GM19035 (cell line): ENCODE measurements at regions not wholly inside any gene's neighbourhood (a gene's known extent, or its start where the extent isn't known, plus 50 kb on each side); places are given as distances from the start of the nearest gene placed in this dataset.
"Not testable (repeated sequence)": the region's sequence is repeated elsewhere in the genome, so short reads cannot be mapped to it uniquely, and the experiment has no call there.

Experiments
- ATAC-seq: cut with Tn5 transposase; IDR thresholded peaks from one replicate; pipeline ENCODE4 v1.9.1; 2021; ENCODE audit not compliant: unreplicated experiment

DNA sequence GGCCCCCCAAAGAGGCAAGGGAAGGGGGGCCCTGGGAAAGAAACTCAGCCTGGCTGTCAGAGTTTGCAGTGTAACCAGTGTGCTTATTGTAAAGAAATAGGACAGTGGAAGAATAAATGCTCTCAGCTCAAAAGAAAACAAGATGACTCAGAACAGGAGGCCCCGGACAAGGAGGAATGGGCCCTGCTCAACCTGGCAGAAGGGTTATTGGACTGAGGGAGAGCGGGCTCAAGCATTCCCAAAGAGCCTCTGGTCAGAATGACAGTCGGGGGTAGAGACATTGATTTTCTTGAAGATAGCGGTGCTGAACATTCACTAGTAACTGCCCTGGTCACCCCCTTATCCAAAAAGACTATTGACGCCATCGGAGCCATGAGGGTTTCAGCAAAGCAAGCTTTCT lies 100.4 kb upstream of the OSBPL11 start:
- no peak for ATAC-seq

DNA sequence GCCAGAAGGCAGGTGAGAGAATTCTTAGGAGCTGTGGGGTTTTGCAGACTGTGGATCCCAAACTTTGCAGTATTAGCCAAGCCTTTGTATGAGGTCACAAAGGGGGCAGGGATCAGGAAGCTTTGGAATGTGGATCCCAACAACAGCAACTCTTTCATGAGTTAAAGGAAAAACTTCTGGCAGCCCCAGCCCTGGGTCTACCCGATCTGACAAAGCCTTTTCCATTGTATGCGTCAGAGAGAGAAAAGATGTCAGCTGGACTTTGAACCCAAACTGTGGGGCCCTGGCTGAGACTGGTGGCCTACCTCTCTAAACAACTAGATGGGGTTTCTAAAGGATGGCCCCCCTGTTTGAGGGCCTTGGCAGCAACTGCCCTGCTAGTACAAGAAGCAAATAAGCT lies 101.8 kb upstream of the OSBPL11 start:
- ATAC-seq: not testable (repeated sequence)

DNA sequence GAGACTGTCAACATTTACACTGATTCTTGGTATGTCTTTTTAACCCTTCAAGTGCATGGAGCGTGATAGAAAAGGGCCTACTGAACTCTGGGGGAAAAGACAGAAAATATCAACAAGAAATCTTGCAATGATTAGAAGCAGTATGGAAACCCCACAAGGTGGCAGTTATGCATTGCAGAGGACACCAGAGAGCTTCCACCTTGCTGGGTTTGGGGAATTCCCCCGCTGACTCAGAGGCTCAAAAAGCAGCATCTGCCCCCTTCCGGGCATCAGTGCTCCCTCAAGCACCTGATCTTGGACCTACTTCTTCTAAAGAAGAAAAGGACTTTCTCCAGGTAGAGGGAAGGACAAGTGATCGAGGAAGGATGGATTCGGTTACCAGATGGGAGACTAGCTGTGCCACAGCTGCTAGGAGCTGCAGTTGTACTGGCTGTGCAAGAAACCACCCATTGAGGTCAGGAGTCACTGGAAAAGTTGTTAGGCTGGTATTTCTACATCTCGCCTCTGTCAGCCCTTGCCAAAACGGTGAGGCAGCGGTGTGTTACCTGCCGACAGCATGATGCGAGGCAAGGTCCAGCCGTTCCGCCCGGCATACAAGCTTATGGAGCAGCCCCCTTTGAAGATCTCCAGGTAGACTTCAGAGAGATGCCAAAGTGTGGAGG lies 102.8 kb upstream of the OSBPL11 start:
- ATAC-seq: not testable (repeated sequence)

DNA sequence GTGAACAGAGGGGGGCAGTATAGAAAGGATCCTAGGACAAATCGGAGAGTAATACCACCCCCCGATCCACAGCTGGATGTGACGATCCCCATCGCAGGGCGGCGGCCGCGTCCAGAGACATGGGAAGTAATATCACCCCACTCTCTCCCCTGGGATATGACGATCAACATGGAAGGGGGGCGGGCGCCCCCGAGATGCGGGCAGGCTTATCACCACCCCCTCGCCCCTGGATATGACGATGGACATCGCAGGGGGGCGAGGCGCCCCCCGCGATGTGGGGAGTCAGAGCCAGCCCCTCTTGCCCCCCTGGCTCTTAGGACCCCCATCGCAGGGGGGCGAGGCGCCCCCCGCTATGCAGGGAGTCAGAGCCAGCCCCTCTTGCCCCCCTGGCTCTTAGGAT lies 120.4 kb upstream of the OSBPL11 start:
- ATAC-seq: no peak

DNA sequence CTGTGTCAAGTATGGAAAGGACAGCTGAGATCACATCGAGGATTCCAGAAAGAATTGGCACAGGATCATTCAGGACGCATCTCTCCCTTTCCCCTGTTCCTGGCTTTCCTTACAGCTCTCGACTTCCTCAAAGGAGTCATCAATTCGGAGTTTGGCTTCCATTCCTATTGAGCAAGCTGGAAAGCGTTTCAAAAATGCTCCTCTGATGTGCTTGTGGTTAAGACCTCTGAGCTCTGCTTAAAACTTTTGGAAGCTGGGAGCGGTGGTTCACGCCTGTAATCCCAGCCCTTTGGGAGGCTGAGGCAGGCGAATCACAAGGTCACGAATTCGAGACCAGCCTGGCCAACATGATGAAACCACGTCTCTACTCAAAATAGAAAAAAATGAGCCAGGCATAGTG lies 136.9 kb upstream of the OSBPL11 start:
- not testable (repeated sequence) for ATAC-seq

DNA sequence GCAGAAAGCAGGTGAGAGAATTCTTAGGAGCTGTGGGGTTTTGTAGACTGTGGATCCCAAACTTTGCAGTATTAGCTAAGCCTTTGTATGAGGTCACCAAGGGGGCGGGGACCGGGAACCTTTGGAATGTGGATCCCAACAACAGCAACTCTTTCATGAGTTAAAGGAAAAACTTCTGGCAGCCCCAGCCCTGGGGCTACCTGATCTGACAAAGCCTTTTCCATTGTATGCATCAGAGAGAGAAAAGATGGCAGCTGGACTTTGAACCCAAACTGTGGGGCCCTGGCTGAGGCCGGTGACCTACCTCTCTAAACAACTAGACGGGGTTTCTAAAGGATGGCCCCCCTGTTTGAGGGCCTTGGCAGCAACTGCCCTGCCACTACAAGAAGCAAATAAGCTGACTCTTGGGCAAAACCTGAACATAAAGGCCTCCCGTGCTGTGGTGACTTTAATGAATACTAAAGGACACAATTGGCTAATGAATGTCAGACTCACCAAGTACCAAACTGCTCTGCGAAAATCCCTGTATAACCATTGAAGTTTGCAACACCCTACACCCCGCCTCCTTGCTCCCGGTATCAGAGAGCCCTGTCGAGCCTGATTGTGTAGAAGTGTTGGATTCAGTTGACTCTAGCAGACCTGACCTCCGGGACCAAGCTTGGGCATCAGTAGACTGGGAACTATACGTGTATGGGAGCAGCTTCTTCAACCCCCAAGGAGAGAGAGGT lies 146.9 kb upstream of the OSBPL11 start:
- ATAC-seq: not testable (repeated sequence)

DNA sequence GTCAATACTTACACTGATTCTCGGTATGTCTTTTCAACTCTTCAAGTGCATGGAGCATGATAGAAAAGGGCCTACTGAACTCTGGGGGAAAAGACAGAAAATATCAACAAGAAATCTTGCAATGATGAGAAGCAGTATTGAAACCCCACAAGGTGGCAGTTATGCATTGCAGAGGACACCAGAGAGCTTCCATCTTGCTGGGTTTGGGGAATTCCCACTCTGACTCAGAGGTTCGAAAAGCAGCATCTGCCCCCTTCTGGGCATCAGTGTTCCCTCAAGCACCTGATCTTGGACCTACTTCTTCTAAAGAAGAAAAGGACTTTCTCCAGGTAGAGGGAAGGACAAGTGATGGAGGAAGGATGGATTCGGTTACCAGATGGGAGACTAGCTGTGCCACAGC lies 147.5 kb upstream of the OSBPL11 start:
- ATAC-seq: not testable (repeated sequence)

DNA sequence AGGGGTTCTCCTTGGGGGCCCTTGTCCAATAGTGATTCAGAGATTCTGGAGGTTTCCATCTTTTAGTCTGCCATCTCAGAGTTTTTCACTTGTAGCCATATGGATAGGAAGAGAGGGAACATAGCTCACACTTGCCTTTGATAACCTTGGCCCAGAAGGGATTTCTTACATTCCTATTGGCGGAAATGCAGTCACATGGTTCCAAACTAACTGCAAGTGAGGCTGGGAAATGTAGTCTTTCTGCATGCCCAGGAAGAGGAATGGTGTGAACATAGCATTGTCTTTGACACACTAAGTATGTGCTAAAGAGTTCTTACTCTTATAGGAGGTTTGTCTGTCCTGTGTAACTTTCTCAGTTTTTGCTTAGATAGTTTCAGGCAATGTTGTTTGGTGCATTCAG lies 161.8 kb upstream of the OSBPL11 start:
- ATAC-seq: not testable (repeated sequence)

DNA sequence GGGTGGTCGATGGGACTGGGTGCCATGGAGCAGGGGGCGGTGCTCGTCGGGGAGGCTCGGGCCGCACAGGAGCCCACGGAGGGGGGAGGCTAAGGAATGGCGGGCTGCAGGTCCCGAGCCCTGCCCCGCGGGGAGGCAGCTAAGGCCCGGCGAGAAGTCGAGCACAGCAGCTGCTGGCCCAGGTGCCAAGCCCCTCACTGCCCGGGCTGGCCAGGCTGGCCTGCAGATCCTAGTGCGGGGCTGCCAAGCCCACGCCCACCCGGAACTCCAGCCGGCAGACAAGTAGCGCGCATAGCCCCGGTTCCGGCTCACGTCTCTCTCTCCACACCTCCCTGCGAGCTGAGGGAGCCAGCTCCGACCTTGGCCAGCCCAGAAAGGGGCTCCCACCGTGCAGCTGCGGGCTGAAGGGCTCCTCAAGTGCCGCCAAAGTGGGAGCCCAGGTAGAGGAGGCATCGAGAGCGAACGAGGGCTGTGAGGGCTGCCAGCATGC lies 163.4 kb upstream of the OSBPL11 start:
- not testable (repeated sequence) for ATAC-seq

DNA sequence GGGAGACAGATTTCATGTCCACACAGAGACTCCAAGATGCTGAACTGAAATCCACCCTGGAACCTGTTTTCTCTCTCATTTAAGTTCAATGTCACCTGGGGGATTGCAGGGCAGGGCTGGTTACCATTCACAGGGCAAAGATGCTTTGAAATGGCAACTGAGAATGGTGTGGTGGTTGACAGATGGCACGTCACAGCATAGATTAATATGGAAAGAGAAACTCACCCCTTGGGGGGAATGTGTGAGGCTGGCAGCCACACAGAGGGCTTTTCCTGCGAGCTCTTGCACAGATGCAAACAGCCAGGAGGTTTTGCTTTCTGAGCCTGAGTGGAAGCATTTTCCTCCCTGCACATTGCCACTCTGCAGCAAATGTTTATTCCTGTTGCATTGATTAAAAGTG lies 167.3 kb upstream of the OSBPL11 start:
- not testable (repeated sequence) for ATAC-seq

DNA sequence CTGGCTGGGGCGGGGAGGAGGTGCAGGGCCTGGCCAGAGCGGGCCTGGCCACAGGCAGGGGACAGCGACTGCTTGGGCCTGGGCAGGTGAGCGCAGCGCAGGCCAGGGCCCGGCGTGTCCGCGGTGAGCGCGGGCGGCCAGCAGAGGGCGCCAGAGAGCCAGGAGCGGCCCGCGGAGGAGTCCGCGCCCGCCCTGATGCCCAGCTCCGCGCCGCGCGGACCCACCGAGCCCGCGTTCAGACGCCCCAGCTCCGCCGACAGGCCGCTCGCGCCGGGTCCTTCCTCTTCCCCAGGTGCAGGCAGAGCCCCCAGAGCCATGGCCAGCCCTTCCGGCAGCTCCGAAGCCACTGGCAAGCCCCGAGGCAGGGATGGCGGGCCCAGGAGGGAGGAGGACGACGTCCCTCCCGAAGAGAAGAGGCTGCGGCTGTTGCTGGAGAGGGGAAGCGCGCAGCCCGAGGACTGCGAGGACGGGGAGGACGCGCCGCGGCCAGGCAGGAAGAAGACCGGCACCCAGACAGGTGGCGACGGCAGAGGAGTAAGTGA lies 171.1 kb upstream of the OSBPL11 start:
- ATAC-seq: not testable (repeated sequence)

DNA sequence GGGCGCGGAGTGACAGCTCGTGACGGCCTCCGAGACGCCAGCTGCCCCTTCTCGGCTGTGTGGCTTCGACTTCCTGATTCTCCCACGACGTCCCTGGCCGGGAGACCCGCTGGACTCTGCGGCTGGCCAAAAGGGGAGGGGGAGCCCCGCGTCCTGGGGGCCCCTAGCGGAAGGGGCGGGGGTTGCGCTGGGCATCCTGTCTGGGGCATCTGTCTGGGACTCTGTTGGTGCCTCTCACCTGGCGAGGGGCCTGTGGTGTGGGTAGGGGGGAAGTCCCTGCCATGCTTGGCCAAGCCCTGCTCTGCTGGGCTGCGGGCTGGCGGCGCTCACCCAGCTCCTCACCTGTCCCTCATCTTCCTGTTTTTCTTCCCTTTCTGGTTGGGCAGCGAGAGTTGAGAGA lies 171.6 kb upstream of the OSBPL11 start:
- ATAC-seq: not testable (repeated sequence)

DNA sequence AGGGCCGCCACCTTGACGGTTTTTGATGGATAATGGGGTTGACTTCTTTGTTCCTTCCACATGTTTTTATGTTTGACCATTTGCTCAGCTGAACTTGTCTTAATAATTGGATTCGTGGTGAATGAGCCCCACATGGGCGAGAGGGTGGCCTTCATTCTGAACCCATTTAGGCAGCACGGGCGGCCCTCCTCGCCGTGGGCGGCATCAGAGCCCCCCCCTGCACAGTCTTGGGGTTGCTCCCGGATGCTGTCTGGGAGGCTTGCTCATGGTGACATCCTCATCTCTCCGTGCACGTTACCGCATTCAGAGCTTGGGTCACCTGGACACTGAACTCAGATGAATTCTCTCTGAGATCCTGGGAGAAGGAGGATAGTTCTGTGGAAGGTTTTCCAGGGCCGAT lies 172.3 kb upstream of the OSBPL11 start:
- ATAC-seq: no peak

DNA sequence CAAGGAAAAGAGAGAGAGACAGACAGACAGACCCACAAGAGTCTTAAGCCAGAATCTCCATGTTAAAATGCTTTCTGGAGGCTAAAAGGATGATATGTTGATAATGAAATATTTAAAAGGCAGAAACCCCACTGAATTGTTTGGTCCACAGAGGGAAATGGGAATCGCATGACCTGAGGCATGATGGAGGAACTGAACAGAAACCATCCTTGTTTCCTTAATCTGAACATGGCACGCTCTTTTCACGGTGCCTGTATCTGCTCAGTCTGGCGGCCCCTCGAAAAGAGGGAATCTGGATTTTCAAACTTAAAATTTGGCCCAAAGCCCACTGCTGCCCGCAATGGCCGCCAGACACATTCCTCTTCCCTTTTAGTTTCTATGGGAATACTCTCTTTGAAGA lies 173.5 kb upstream of the OSBPL11 start:
- ATAC-seq: not testable (repeated sequence)

DNA sequence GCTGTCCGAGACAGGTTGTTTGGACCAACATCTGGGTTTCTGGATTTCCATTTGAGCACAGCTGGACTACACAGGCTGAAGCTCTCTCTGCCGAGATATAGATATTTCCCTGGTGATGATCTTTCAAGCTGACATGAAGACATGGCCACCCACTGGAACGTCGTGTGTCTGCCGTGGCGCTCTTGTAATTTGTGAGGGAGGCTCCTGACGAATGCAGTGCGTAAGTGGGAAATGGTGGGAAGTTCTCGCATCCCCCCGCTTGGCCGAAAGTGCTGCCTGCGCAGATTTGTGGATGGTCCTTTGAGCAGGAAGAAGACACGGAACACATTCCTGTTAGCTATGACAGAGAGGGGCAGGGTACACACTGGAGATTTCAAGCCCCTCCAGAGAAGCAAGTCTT lies 176.2 kb upstream of the OSBPL11 start:
- not testable (repeated sequence) for ATAC-seq

DNA sequence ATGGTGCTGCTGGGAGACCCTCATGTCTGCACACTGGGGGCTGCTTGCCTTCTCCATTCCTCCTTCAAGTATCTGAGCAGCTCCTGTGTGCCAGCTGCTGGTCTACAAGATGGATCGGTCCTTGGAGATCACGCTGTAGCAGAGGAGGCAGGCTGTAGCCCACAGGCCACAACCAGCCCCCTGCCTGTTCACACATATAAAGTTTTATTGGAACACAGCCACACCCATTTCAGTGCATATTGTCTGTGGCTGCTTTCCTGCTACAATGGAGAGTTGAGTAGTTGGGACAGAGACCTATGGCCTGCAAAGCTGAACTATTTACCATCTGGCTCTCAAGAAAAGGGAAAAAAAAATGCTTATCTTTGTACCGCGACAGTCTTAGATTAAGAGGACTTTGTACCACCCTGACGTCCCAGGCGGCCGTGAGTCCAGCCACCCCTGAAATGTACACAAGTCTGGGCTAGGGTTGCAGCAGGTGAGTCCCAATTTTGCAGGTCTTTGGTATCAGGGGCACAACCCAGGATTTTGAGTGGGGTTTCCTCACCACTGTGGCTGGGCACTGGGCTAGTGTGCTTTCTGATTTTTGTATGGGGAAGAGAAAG lies 179.2 kb upstream of the OSBPL11 start:
- not testable (repeated sequence) for ATAC-seq

DNA sequence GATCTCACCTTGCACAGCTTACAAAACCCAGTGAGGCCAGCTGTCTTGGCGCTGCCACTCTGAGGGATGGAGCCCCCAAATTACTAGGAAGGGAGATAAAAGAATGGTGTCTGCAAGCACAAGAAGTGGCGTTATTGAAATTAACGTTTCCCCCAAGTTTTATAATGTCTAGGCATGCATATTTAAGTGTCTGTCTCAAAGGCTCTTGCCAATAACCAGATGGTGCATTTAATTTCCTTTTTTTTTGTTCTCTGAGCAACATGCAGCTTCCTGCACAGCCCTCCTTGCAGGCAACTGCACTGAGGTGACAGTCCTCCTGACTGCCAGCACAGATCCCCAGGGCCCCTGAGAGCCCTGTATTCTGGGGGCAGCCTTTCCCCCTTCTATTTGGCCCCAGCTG lies 179.8 kb upstream of the OSBPL11 start:
- not testable (repeated sequence) for ATAC-seq

DNA sequence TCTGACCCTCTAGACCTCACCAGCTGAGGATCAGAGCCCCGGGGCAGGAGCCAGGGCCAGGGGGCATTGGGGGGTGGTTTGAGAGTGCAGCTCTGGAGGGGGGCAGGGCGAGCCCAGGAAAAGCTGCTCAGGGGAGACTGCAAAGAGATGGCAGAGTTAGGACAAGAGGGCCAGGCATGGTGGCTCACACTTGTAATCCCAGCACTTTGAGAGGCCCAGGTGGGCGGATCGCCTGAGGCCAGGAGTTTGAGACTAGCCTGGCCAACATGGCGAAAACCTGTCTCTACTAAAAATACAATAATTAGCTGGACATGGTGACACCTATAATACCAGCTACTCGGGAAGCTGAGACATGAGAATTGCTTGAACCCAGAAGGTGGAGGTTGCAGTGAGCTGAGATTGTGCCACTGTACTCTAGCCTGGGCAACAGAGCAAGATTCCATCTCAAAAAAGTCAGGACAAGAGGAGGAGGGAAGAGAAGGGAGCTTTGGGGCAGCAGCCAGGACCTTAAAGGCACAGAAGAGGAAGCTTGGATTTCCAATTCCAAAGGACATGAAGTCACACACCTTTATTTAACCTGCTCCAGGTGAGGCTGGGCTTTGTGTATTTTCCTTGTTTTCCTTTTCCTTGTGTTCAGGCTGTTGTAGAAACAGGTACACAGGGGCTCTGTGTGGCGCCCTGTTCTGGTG lies 180.5 kb upstream of the OSBPL11 start:
- not testable (repeated sequence) for ATAC-seq

DNA sequence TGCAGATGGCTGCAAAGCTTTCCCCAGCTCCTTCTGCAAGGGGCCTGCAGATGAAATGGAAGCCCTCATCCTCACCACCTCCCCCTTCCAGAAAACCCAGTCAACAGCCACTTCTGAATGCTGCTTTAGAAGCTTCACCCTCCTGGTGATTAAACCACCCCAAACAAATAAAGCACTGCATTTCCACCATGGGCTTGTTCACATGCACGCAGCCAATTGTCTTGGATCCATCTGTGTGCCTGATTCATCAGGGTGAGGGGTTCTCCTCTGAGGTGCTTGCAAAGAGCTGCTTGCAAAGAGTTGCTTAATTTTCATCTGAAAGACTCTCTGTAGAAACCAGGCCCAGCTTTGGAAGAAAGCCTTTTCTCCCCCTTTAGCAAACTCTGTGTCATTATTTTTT lies 184.0 kb upstream of the OSBPL11 start:
- not testable (repeated sequence) for ATAC-seq

DNA sequence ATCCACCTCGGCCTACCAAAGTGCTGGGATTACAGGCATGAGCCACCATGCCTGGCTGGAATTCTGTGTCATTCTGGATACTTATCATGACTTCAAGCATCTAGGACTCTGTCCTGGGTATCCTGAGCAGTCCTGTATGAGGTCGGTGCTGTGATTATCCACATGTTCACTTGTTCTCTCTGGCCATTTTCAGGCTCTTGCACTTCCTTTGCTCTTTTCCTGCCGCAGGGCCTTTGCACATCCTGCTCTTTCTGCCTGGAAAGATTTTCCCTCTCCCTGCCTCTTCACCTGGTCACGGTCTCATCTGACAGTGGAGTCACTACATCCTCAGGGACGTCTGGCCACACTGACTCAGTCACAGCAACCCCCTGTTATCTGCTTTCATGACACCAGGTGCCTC lies 184.6 kb upstream of the OSBPL11 start:
- not testable (repeated sequence) for ATAC-seq

DNA sequence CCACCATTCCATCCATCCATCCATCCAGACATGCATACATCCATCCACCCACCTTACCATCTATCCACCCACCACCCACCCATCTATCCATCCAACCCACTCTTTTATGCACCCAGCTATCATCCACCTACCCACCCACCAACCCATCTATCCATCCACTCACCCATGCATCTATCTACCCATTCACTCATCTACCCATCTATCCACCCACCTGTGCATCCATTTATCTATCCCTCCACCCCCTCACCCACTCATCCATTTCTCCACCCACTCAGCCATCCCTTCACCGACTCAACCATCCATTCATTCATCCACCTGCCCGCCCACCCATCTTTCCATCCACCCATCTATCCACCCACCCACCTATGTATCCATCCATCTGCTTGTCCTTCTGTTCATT lies 186.4 kb upstream of the OSBPL11 start:
- not testable (repeated sequence) for ATAC-seq
